GM19238 (cell line): ENCODE measurements at regions not wholly inside any gene's neighbourhood (a gene's known extent, or its start where the extent isn't known, plus 50 kb on each side); places are given as distances from the start of the nearest gene placed in this dataset.

Experiments
- DNase-seq: peaks from one replicate; pipeline ENCODE4 v3.0.0; 2011; ENCODE audit warnings: low spot score; ENCODE audit not compliant: insufficient read length

DNA sequence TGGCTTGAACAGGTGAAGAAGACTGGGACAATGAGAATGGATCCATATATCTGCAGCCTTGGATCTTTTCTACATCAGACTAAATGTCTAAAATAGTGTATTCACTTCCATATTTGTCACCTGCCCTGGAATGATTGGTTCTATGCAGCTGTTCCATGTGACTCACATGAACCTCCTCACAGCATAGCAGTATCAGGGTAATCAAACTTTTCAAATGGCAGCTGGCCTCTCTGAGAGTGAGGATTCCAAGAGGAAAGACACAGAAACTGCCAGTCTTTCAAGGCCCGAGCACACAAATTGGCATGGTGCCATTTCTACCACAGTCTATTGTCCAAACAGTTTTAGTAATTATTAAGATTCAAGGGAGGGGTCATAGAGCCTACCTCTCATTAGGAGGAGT, 859.3 kb downstream of the BCL11A start:
- DNase-seq = no peak

GRCh38 chr2:59693231-59693959, 860.1 kb downstream of the BCL11A start:
- no peak for DNase-seq

- no peak for DNase-seq
Measured at GRCh38 chr2:59691518-59692190, 861.8 kb downstream of the BCL11A start.

DNA sequence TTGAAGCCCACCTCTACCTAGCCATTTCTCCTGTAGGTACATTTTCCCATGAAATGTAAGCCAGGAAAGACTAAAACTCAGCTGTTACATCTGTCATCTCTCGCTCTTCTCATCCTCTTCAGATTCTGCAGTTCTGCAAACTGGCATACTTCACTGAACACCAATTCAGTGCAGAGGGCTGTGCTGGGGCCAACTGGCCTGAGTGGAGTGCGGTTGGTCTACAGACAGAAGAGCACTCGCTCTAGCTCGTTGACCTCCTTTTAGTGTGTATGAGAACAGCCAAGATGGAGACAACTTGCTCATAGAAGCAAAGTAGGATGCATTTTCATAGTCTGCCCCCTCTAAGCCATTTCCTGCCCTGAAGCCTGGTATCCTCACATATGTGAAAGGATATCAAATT, 862.6 kb downstream of the BCL11A start:
- DNase-seq = no peak

DNA sequence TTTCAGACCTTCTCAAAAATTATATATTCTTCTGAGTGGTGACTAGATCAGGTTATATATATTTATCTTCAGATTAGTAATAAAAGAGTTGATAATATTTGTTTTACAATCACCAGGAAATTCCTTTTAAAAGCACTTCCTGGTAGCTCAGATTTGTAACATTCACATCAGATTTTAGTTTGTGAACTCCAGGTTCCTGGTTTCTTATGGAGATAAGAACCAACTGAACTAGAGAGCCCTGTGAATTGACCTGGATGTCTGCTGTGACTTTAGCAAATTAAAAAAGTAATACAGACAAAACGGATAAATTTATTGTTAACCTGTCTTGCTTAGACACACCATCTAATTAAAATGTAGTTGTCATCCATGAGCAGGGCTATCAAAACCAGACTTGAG, 868.7 kb downstream of the BCL11A start:
- DNase-seq = no peak

DNA sequence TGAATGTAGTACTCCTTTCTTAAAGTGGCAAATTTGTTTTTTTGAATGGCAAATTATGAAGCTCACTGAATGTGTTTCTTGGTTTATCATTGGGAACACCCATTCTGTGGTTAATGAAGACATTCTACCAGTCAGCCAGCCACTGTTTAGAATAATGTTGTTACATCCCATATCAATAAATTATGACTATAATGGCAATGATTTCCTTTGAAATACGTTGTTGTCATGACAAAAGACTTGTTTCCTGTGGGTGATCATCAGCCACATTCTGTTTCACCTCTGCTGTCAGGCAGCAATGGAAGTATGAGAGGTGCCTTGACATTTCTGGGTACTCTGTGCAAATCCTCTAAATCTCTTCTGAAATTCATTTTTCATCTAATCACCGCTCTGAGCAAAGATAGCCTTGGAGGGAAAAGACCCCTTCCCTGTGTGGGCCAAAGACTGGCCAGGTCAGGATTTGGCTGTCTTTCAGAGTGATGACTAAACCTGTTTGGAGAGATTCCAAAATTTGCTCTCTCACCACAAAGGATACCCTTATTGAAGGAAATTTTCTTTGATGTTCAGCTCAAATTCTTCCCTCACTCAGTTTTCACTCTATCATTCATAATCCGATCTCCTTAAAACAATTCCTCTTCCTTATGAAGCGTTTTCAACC, 869.2 kb downstream of the BCL11A start:
- DNase-seq = no peak

GRCh38 chr2:59680863-59681262, 872.6 kb downstream of the BCL11A start:
- DNase-seq = no peak

DNA sequence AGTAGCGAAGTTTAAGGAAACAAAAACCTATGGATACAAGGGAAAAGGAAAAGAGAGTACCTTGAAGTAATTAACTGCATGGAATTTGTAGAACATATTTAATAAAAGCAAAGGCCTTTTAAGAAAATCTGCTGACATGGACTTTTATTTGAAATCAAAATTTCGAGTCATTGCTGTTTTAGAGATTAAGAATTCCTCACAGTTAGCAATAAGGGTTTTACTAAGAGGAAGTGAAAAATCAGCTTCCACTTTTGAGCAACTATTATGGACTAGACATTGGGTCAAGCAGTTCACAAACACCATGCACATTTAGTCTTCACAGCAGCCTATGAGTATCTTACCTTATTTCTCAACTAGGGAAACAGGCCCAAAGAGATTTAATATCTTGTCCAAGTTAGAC, 876.3 kb downstream of the BCL11A start:
- no peak for DNase-seq

GRCh38 chr2:59674100-59674499, 879.4 kb downstream of the BCL11A start:
- DNase-seq = no peak

DNA sequence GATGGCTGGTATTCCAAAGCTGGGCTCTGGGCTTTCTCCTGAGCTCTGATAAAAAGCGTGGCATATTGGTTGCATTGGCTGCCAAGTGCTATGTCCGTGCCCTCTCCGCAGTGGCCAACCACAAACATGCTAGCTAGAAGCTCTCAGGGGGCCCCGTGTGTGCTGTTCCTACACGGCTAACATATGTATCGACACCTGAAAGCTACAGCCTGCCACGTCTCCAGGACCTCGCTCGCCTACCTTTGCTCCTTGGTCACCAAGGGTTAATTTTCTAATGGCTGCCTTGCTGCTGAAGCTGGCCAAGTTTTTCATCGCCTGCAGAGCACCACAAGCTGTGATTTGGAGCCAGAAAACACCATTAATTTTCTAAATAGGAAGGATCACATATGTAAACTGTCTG, 888.4 kb downstream of the BCL11A start:
- no peak for DNase-seq

GRCh38 chr2:59662127-59662861, 891.2 kb downstream of the BCL11A start:
- no peak for DNase-seq

GRCh38 chr2:59660262-59660661, 893.2 kb downstream of the BCL11A start:
- DNase-seq = no peak

GRCh38 chr2:59658906-59659635, 894.4 kb downstream of the BCL11A start:
- no peak for DNase-seq

DNA sequence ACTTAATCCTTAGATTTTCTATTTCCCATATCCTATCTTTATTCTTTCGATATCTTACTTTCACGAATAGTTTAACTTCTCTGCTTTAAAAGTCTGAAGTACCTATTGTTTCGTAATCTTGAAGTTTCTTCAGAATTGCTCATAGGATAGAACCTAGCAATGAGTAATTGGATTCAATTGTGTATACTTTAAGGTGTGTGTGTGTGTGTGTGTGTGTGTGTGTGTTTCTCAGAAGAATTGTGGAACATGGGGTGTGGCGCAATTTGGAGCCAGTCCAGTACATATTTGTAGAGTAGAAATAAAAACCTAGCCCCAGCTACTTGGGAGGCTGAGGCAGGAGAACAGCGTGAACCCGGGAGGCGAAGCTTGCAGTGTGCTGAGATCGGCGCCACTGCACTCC, 897.6 kb downstream of the BCL11A start:
- DNase-seq = no peak

- DNase-seq = no peak
Measured at GRCh38 chr2:59654710-59655109, 898.7 kb downstream of the BCL11A start.

DNA sequence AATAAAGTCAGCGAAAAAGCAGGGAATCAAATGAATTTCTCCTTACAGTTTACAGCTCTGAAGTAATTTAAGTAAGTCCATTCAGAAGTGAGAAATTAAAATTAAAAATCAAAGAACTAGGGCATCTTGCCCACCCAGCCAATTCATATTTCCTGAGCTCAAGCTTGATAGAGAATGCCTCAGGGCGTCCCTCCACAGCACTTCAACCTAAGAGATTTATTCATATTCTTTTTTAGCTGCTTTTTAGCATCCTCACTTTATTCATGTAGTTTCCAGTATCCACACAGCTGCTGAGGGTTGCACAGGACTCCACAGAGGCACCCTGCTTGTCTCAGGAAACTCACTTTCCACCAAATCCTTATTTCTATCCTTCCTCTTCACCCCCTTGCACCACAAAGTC, 900.3 kb downstream of the BCL11A start:
- DNase-seq = no peak

DNA sequence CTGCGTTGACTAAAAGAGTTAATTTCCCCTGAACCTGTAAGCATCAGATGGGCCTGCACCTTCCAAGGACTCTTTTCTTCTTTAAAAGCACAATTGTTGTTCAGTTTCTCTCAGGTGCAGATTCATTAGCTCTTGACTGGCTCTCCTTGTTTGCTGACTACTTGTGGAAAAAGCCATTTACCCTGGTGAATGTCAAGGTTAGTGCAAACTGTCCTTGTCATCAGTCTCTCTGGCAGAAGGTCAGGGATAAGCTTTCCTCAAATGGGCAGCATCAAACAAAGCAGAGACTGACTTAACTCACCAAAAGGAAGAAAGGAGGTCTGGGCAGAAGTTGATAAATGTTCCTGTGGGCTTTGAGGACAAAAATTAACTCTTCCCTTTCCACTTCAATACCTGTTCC, 922.7 kb downstream of the BCL11A start:
- DNase-seq = no peak

DNA sequence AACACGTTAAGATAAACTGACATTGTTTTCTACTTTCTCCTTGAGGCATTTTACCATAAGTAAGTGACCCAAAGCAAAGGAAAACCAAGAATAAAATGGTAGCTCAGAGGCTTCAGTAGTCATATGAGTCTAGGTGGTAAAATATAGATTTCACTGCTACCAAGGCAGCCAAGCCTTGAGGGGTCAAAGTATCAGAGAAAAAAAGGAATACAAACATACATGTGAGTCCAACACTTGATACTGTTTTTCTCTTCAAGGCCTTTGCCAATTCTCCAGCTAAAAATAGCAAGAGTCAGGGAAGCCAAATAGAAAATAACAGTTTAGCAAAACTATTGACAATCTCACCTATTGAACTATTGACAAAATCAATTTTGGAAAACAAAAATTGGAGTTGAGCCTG, 925.9 kb downstream of the BCL11A start:
- DNase-seq = no peak

- no peak for DNase-seq
Measured at GRCh38 chr2:59622599-59623308, 930.7 kb downstream of the BCL11A start.

DNA sequence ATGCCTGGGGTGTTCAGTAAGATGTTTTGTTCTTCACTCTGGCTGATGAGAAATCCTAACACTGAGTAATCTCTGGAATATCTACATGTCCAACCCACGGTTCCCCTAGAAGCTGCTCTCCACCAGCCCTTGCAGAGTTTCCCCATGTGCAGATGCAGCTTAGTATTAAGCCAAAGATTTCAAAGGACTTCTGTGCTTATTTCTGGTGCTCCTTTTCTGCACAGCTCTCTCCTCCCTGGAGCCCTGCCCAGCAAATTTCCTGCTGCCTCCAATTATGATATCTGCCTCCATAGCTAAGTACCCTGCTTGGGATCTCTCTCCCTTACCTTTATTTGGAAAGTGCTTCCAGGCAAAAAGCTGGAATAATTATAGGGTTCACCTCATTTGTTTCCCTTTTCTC, 949.3 kb downstream of the BCL11A start:
- no peak for DNase-seq
